Heart right ventricle (tissue), 16 donors: ENCODE measurements at regions not wholly inside any gene's neighbourhood (a gene's known extent, or its start where the extent isn't known, plus 50 kb on each side); places are given as distances from the start of the nearest gene placed in this dataset.

ENCODE experiments used
- ATAC-seq, 8 donors: fragments of 200-7000 bp; cut with Tn5 transposase; one replicate each; pipeline ENCODE4 v1.9.1; 2020; ENCODE audit warnings: mild to moderate bottlenecking in 8 of 8, moderate library complexity in 8 of 8, moderate number of reproducible peaks in 1 of 8
- DNase-seq, 2 donors: peaks; one replicate each; pipeline ENCODE4 v3.0.0-alpha.2; 2020
- H3K27ac ChIP-seq, 10 donors: fragments of 200-600 bp; sonication (generic) in 2 of 10; one replicate each; pipeline versions ENCODE4 v1.5.0 to v1.8.0; 2020 to 2022; ENCODE audit warnings: mild to moderate bottlenecking in 3 of 10
- H3K27me3 ChIP-seq, 7 donors: fragments of 200-600 bp; one replicate each; pipeline ENCODE4 v1.8.0; 2021 to 2022; ENCODE audit warnings: mild to moderate bottlenecking in 2 of 7
- H3K36me3 ChIP-seq, 9 donors: fragments of 200-600 bp; sonication (generic) in 1 of 9; one replicate each; pipeline versions ENCODE4 v1.5.0 to v1.8.0; 2020 to 2022; ENCODE audit warnings: mild to moderate bottlenecking in 2 of 9
- H3K4me1 ChIP-seq, 9 donors: fragments of 200-600 bp; sonication (generic) in 1 of 9; one replicate each; pipeline versions ENCODE4 v1.5.0 to v1.8.0; 2020 to 2022; ENCODE audit warnings: mild to moderate bottlenecking in 4 of 9
- H3K4me3 ChIP-seq, 10 donors: fragments of 200-600 bp; sonication (generic) in 2 of 10; one replicate each; pipeline versions ENCODE4 v1.5.0 to v1.8.0; 2020 to 2022; ENCODE audit warnings: mild to moderate bottlenecking in 7 of 10, moderate library complexity in 2 of 10
- H3K9me3 ChIP-seq, 11 donors: fragments of 200-600 bp in 10 of 11; sonication (generic) in 2 of 11; one replicate each; pipeline versions ENCODE4 v1.5.0 to v1.8.0; 2013 to 2022; ENCODE audit warnings: mild to moderate bottlenecking in 2 of 11, control low read depth in 1 of 11, moderate library complexity in 1 of 11
- WGBS, 2 donors: extraction: QIAGEN DNeasy Blood & Tissue Kit; methylation state at CpG; one replicate each; pipeline ENCODE4 v1.1.7; 2013; ENCODE audit warnings: inconsistent platforms in 1 of 2; 5-methylcytosine and 5-hydroxymethylcytosine counted together
- intact Hi-C, 10 donors: fragments of 100-400 bp; cut with DNase I; formaldehyde crosslinking; loops; one replicate each; pipeline versions ENCODE4 v1.11.1 to v1.14.2; 2022
- TF ChIP-seq, protein P1 (sequence below), 9 donors: fragments of 200-600 bp; sonication (generic) in 2 of 9; IDR thresholded peaks; one replicate each; pipeline versions ENCODE4 v1.5.0 to v1.8.0; 2021 to 2022; ENCODE audit warnings: antibody characterized with exemption in 9 of 9, mild to moderate bottlenecking in 5 of 9, moderate library complexity in 1 of 9
- donor health status: Arrhythmogenic right ventricular cardiomyopathy.
- donor health status: ischemic (EF 13 %, LVEDD 7.1; RV severe dilation, severe dysfunction).
- donor health status: healthy with polysubstance abuse.
- donor health status: DM: no; HTN: yes; CAD: no.
- donor health status: DM: no; HTN: no; CAD: no.
- donor health status: ischemic (EF 25% LVEDD 6.9; RV normal size, moderate dysfunction).
- donor health status: ischemic (EF 25% LVEDD 5.7; RV mildly dilated, moderate dysfunction).
- donor health status: healthy.
- donor health status: DM: yes; HTN: yes; CAD: no.
- donor health status: Ischemic cardiomyopathy.
- donor health status: ischemic (EF 35%, LVEDD 5.7; RV mildly dilated, moderate dysfunction).
- donor health status: nonischemic (EF 11% LVEDD 7.7; RV severe dilation, severe dysfunction).
- donor health status: DM: yes; HTN: yes; CAD: no.
- donor health status: PGD.
- donor health status: ischemic (EF 29% LVEDD 5.4; RV normal size, mild dysfunction).
- donor health status: nonischemic (EF 23%, LVEDD 6.1; RV moderate dilation, normal function).

- ATAC-seq, result no peak
Measured at GRCh38 chr6:69623357-69623756, 173.5 kb downstream of the LMBRD1 start.

DNA sequence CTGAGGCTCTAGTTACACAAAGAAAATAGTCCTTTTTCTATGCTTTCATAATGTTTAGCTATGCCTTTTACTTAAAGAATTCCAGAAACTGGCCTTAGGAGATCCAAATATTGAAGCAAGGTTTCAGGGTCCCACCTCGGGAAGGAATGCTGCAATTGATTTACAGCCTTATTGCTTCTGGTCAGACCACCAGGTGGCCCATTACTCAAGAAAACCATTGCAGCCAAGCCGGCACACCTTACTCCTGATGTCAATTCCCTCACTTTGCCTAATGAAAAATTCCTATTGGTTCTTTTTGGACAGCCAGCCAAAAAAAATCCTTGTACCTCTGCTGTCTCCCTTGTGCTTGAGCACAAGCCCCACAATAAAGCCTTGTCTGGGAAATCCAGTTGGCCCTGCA lies 173.9 kb downstream of the LMBRD1 start:
- H3K9me3 ChIP-seq, result no peaks in the 10 kb centered on the region
- 67 to 68% methylated on average over 2 of the region's 2 CpGs for WGBS, 2 donors
- H3K27ac ChIP-seq, result no peak overlapping the region
- H3K4me3 ChIP-seq, result no peak overlapping the region
- TF ChIP-seq, protein P1, sequence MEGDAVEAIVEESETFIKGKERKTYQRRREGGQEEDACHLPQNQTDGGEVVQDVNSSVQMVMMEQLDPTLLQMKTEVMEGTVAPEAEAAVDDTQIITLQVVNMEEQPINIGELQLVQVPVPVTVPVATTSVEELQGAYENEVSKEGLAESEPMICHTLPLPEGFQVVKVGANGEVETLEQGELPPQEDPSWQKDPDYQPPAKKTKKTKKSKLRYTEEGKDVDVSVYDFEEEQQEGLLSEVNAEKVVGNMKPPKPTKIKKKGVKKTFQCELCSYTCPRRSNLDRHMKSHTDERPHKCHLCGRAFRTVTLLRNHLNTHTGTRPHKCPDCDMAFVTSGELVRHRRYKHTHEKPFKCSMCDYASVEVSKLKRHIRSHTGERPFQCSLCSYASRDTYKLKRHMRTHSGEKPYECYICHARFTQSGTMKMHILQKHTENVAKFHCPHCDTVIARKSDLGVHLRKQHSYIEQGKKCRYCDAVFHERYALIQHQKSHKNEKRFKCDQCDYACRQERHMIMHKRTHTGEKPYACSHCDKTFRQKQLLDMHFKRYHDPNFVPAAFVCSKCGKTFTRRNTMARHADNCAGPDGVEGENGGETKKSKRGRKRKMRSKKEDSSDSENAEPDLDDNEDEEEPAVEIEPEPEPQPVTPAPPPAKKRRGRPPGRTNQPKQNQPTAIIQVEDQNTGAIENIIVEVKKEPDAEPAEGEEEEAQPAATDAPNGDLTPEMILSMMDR (IDR thresholded peaks at IDR 0.05), result no peak
- DNase-seq (no peak), ATAC-seq (no peak)
- no peaks in the 10 kb centered on the region for H3K36me3 ChIP-seq
- intact Hi-C loops, result no loop called here
- no peaks in the 10 kb centered on the region for H3K27me3 ChIP-seq
- H3K4me1 ChIP-seq, result no peaks in the 10 kb centered on the region

More at GRCh38 chr6:69623357-69623756, 173.5 kb downstream of the LMBRD1 start:
- Histone ChIP-seq H3K4me1 (no peaks in the 10 kb centered on the region), H3K27ac (no peak overlapping the region), H3K27me3 (no peaks in the 10 kb centered on the region), H3K9me3 (no peaks in the 10 kb centered on the region), H3K4me3 (no peak overlapping the region), H3K36me3 (no peaks in the 10 kb centered on the region)
- TF ChIP-seq, protein P1 (IDR thresholded peaks at IDR 0.05), result no peak
- intact Hi-C loops, result no loop called here
- 38 to 75% methylated on average over 1 of the region's 1 CpG for WGBS, 2 donors
- DNase-seq, result no peak

GRCh38 chr6:69622230-69622629 lies 174.6 kb downstream of the LMBRD1 start:
- Histone ChIP-seq H3K27ac (no peak overlapping the region), H3K36me3 (no peaks in the 10 kb centered on the region), H3K9me3 (peaks cover 0 to 4% (median 0%) of the 10 kb centered on the region in 11 donors), H3K4me3 (no peak overlapping the region), H3K27me3 (no peaks in the 10 kb centered on the region), H3K4me1 (no peaks in the 10 kb centered on the region)
- intact Hi-C loops, result no loop called here
- TF ChIP-seq, protein P1 (IDR thresholded peaks at IDR 0.05), result no peak
- 49 to 61% methylated on average over 3 of the region's 3 CpGs for WGBS, 2 donors
- DNase-seq (no peak), ATAC-seq (no peak)

DNA sequence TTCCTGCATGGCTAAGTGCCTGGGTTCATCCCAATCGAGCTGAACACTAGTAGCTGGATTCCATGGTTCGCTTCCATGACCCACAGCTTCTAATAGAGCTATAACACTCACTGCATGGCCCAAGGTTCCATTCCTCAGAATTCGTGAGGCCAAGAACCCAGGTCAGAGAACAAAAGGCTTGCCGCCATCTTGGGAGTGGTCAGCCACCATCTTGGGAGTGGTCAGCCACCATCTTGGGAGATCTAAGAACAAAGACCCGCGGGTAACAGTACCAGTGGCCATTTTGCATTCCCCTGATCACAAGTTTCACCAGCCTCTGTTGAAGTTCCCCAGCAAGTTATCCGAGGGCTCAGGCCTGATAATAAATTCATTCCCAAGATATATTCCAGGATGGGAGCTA lies 179.6 kb downstream of the LMBRD1 start:
- Histone ChIP-seq H3K9me3 (peaks cover 0 to 4% (median 0%) of the 10 kb centered on the region in 11 donors), H3K4me1 (no peaks in the 10 kb centered on the region), H3K4me3 (no peak overlapping the region), H3K36me3 (no peaks in the 10 kb centered on the region), H3K27me3 (no peaks in the 10 kb centered on the region), H3K27ac (no peak overlapping the region)
- WGBS, 2 donors, result 78 to 79% methylated on average over 7 of the region's 7 CpGs
- TF ChIP-seq, protein P1 (IDR thresholded peaks at IDR 0.05), result no peak
- ATAC-seq, result no peak
- intact Hi-C loops, result no loop called here
- no peak for DNase-seq
